SK-N-DZ (cell line): ENCODE measurements at regions not wholly inside any gene's neighbourhood (a gene's known extent, or its start where the extent isn't known, plus 50 kb on each side); places are given as distances from the start of the nearest gene placed in this dataset.
"Not testable (repeated sequence)": the region's sequence is repeated elsewhere in the genome, so short reads cannot be mapped to it uniquely, and the experiment has no call there.

Source experiments
- DNase-seq: peaks from one replicate; pipeline ENCODE4 v3.0.0-alpha.2; 2015; ENCODE audit warnings: low spot score
- small RNA-seq, 2 experiments: library from RNA; depleted of rRNA; stranded (forward); fragments of <200 nt; gene quantifications; one replicate each; pipeline ENCODE3, GENCODE V24; 2014

GRCh38 chr2:67329951-67330350 is 67.2 kb upstream of the ETAA1 start:
- no peak for DNase-seq

- not testable (repeated sequence) for DNase-seq
Observed at GRCh38 chr2:67331419-67332086, 65.6 kb upstream of the ETAA1 start.

GRCh38 chr2:67337903-67338302 is 59.2 kb upstream of the ETAA1 start:
- no peak for DNase-seq

GRCh38 chr2:67338601-67339233 is 58.4 kb upstream of the ETAA1 start:
- no peak for DNase-seq

- DNase-seq: no peak
Observed at GRCh38 chr2:67339234-67339885, 57.8 kb upstream of the ETAA1 start.

GRCh38 chr2:67340133-67341011 is 56.8 kb upstream of the ETAA1 start:
- DNase-seq: no peak

GRCh38 chr2:67341012-67341318 is 56.2 kb upstream of the ETAA1 start:
- DNase-seq: no peak

- no peak for DNase-seq
Observed at GRCh38 chr2:67341336-67341735, 55.8 kb upstream of the ETAA1 start.

- no peak for DNase-seq
Observed at GRCh38 chr2:67342394-67342793, 54.7 kb upstream of the ETAA1 start.

- no peak for DNase-seq
Observed at GRCh38 chr2:67346718-67347407, 50.3 kb upstream of the ETAA1 start.

Small RNA genes in the stretch of these regions (small RNA-seq; reads per million reads assigned to genes)
- 0 reads per million in 2 experiments for gene AC009474.2
